ENCODE measurements at regions not wholly inside any gene's neighbourhood (a gene's known extent, or its start where the extent isn't known, plus 50 kb on each side); places are given as distances from the start of the nearest gene placed in this dataset.

DNA sequence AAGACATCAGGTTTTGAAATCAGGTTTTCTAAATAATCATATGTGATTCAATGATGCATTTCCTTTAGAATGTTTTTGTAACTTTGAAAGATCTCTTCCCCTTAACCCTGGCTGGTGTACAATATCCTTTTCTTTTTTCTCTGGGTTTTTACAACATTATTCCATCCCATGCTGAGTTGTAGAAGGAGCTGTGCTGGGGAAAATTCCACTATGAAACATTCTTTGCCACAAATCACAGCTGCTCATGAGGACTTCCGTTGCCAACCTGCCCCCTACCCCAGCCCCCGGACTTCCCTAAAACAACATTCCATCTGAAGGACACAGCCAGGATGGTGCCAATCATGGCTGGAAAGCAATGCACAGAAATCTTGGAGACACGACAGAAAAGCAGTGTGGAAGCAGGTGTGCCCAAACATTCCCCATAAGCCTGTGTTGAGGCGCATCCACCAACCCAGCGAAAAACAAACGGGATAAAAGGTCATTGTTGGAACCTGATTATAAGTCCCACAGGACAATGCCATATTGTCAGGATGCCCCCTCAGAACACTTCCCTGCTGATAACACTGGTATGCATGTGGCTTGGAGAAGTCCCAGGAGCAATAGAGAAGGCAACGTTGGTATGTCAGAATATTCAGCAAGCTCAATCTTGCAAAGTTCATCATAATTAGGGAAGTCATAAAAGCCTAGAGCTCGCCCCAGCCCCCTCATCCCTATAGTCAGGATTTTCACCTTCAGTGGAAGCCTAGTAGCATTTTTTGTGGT is 475.0 kb downstream of the HS3ST3B1 start (continued):
- TF ChIP-seq, protein P1, sequence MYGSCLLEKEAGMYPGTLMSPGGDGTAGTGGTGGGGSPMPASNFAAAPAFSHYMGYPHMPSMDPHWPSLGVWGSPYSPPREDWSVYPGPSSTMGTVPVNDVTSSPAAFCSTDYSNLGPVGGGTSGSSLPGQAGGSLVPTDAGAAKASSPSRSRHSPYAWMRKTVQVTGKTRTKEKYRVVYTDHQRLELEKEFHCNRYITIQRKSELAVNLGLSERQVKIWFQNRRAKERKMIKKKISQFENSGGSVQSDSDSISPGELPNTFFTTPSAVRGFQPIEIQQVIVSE (CRISPR knock-in tag; IDR thresholded peaks at IDR 0.05; ENCODE audit: borderline replicate concordance): no peak
- no peak for TF ChIP-seq OVOL2 (CRISPR knock-in tag; IDR thresholded peaks at IDR 0.05; ENCODE audit: borderline replicate concordance)

DNA sequence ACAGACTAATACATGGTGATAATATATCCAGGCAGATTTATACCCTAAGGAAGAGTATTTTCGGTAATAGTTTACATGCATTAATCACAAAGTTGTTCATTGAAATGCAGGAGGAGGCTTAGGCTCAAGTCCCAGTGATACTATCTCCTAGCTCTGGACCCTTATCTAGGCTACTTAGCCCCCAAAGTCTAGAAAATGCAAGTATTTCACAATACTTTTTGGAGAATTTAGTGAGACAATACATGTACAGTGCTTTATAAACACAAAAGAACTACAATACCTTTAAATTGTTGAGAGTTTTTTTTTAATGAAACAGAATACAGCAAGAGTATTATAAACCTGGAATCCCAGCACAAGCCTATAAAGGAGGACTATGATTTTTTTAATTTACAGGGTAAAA is 473.9 kb downstream of the HS3ST3B1 start:
- Mint-ChIP-seq H3K4me3 (no peak overlapping the region), H3K36me3 (peaks cover 8% of the 10 kb centered on the region), H3K27ac (no peak overlapping the region), H3K9me3 (peaks cover 7% of the 10 kb centered on the region), H3K4me1 (peaks cover 31% of the 10 kb centered on the region), H3K27me3 (ENCODE audit: low read depth) (peaks cover 3% of the 10 kb centered on the region; the same call in 1 of the 2 replicates)
- ChIA-PET POLR2A (no interaction called here), CTCF (interaction anchor here (1.4 kb wide), 1 partner anchor 37 kb away, joined by 3 read pairs; no protein-coding TSS in a partner anchor)
- TF ChIP-seq ZNF396 (CRISPR knock-in tag; IDR thresholded peaks at IDR 0.05; ENCODE audit: borderline replicate concordance) (no peak), NR1H2 (CRISPR knock-in tag; IDR thresholded peaks at IDR 0.05) (no peak), ZBTB21 (CRISPR knock-in tag; IDR thresholded peaks at IDR 0.05; ENCODE audit: borderline replicate concordance) (no peak), SMAD4 (CRISPR knock-in tag; IDR thresholded peaks at IDR 0.05) (no peak), HMGA2 (CRISPR knock-in tag; IDR thresholded peaks at IDR 0.05) (no peak), ESRRA (CRISPR knock-in tag; IDR thresholded peaks at IDR 0.05; ENCODE audit: borderline replicate concordance) (no peak), MXD4 (CRISPR knock-in tag; IDR thresholded peaks at IDR 0.05; ENCODE audit: borderline replicate concordance) (no peak)
- TF ChIP-seq, protein P2, sequence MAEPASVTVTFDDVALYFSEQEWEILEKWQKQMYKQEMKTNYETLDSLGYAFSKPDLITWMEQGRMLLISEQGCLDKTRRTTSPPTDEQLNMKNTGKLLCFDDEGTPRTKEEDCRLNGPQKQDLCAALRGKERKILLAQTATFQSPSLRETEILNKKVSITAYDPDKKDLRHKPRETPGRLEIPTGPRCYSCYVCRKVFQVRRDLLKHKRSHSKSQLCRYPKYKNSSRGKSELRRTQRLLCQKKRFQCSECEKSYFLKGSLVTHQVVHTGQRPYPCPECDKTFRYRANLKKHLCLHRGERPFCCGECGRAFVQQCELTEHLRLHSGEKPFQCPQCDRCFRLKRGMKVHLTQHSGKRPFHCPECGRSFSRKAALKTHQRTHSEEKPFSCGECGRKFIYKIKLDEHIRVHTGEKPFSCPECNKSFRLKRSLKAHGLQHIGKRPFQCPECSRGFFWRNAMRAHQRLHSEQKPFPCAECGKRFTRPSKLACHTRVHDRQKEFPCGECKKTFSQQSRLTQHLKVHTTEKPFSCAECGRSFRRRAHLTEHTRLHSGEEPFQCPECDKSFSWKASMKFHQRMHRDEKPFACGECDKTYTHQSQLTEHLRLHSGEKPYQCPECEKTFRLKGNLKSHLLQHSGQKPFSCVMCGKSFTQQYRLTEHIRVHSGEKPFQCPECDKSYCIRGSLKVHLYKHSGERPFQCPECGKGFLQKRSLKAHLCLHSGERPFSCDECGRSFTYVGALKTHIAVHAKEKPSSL (CRISPR knock-in tag; conservative IDR thresholded peaks at IDR 0.05): no peak
- TF ChIP-seq, protein P3, sequence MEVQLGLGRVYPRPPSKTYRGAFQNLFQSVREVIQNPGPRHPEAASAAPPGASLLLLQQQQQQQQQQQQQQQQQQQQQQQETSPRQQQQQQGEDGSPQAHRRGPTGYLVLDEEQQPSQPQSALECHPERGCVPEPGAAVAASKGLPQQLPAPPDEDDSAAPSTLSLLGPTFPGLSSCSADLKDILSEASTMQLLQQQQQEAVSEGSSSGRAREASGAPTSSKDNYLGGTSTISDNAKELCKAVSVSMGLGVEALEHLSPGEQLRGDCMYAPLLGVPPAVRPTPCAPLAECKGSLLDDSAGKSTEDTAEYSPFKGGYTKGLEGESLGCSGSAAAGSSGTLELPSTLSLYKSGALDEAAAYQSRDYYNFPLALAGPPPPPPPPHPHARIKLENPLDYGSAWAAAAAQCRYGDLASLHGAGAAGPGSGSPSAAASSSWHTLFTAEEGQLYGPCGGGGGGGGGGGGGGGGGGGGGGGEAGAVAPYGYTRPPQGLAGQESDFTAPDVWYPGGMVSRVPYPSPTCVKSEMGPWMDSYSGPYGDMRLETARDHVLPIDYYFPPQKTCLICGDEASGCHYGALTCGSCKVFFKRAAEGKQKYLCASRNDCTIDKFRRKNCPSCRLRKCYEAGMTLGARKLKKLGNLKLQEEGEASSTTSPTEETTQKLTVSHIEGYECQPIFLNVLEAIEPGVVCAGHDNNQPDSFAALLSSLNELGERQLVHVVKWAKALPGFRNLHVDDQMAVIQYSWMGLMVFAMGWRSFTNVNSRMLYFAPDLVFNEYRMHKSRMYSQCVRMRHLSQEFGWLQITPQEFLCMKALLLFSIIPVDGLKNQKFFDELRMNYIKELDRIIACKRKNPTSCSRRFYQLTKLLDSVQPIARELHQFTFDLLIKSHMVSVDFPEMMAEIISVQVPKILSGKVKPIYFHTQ (CRISPR knock-in tag; IDR thresholded peaks at IDR 0.05): no peak
- TF ChIP-seq, protein P4, sequence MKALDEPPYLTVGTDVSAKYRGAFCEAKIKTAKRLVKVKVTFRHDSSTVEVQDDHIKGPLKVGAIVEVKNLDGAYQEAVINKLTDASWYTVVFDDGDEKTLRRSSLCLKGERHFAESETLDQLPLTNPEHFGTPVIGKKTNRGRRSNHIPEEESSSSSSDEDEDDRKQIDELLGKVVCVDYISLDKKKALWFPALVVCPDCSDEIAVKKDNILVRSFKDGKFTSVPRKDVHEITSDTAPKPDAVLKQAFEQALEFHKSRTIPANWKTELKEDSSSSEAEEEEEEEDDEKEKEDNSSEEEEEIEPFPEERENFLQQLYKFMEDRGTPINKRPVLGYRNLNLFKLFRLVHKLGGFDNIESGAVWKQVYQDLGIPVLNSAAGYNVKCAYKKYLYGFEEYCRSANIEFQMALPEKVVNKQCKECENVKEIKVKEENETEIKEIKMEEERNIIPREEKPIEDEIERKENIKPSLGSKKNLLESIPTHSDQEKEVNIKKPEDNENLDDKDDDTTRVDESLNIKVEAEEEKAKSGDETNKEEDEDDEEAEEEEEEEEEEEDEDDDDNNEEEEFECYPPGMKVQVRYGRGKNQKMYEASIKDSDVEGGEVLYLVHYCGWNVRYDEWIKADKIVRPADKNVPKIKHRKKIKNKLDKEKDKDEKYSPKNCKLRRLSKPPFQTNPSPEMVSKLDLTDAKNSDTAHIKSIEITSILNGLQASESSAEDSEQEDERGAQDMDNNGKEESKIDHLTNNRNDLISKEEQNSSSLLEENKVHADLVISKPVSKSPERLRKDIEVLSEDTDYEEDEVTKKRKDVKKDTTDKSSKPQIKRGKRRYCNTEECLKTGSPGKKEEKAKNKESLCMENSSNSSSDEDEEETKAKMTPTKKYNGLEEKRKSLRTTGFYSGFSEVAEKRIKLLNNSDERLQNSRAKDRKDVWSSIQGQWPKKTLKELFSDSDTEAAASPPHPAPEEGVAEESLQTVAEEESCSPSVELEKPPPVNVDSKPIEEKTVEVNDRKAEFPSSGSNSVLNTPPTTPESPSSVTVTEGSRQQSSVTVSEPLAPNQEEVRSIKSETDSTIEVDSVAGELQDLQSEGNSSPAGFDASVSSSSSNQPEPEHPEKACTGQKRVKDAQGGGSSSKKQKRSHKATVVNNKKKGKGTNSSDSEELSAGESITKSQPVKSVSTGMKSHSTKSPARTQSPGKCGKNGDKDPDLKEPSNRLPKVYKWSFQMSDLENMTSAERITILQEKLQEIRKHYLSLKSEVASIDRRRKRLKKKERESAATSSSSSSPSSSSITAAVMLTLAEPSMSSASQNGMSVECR (CRISPR knock-in tag; IDR thresholded peaks at IDR 0.05; ENCODE audit: borderline replicate concordance): no peak
- ATAC-seq (no peak), DNase-seq (ENCODE audit: low spot score) (no peak)

DNA sequence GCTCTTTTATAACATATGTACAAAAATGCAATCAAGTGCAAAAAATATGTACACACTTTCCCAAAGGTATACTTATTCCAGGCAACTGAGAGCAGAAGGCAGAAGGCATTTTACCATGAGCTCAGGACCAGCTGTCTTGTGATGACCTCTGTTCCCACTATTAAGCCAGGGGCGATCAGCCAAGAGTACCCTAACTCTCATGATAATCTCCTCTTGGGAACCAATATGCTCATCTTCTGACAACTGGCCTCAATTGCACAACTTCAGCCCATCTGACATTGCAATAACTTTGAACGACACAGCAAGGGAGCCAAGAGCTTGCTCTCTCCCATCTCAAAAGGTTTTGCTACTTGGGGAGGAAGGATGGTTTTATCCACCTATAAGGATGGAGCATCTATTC is 471.9 kb downstream of the HS3ST3B1 start:
- peaks cover 8% of the 10 kb centered on the region for H3K36me3 Mint-ChIP-seq
- H3K9me3 Mint-ChIP-seq: peaks cover 18% of the 10 kb centered on the region
- H3K4me3 Mint-ChIP-seq: no peak overlapping the region
- ATAC-seq: no peak
- no peak for DNase-seq (ENCODE audit: low spot score)
- H3K27me3 Mint-ChIP-seq (ENCODE audit: low read depth): peaks cover 3% of the 10 kb centered on the region; the same call in 1 of the 2 replicates
- no peak overlapping the region for H3K27ac Mint-ChIP-seq
- ChIA-PET POLR2A (no interaction called here), CTCF (no interaction called here)
- peaks cover 13% of the 10 kb centered on the region for H3K4me1 Mint-ChIP-seq
- TF ChIP-seq PRRX2 (CRISPR knock-in tag; IDR thresholded peaks at IDR 0.05): no peak
- TF ChIP-seq IRF2 (CRISPR knock-in tag; IDR thresholded peaks at IDR 0.05; ENCODE audit: borderline replicate concordance, low read depth): no peak
- no peak for TF ChIP-seq JUN (CRISPR knock-in tag; IDR thresholded peaks at IDR 0.05)
- TF ChIP-seq GABPB1 (CRISPR knock-in tag; IDR thresholded peaks at IDR 0.05): no peak
- TF ChIP-seq ZNF396 (CRISPR knock-in tag; IDR thresholded peaks at IDR 0.05; ENCODE audit: borderline replicate concordance): no peak
- TF ChIP-seq FOXP1 (CRISPR knock-in tag; IDR thresholded peaks at IDR 0.05; ENCODE audit: borderline replicate concordance): no peak
- TF ChIP-seq, protein P5, sequence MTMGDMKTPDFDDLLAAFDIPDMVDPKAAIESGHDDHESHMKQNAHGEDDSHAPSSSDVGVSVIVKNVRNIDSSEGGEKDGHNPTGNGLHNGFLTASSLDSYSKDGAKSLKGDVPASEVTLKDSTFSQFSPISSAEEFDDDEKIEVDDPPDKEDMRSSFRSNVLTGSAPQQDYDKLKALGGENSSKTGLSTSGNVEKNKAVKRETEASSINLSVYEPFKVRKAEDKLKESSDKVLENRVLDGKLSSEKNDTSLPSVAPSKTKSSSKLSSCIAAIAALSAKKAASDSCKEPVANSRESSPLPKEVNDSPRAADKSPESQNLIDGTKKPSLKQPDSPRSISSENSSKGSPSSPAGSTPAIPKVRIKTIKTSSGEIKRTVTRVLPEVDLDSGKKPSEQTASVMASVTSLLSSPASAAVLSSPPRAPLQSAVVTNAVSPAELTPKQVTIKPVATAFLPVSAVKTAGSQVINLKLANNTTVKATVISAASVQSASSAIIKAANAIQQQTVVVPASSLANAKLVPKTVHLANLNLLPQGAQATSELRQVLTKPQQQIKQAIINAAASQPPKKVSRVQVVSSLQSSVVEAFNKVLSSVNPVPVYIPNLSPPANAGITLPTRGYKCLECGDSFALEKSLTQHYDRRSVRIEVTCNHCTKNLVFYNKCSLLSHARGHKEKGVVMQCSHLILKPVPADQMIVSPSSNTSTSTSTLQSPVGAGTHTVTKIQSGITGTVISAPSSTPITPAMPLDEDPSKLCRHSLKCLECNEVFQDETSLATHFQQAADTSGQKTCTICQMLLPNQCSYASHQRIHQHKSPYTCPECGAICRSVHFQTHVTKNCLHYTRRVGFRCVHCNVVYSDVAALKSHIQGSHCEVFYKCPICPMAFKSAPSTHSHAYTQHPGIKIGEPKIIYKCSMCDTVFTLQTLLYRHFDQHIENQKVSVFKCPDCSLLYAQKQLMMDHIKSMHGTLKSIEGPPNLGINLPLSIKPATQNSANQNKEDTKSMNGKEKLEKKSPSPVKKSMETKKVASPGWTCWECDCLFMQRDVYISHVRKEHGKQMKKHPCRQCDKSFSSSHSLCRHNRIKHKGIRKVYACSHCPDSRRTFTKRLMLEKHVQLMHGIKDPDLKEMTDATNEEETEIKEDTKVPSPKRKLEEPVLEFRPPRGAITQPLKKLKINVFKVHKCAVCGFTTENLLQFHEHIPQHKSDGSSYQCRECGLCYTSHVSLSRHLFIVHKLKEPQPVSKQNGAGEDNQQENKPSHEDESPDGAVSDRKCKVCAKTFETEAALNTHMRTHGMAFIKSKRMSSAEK (CRISPR knock-in tag; IDR thresholded peaks at IDR 0.05; ENCODE audit: borderline replicate concordance): no peak

All from WTC11 (cell line).